GM10266 (cell line): ENCODE measurements at regions not wholly inside any gene's neighbourhood (a gene's known extent, or its start where the extent isn't known, plus 50 kb on each side); places are given as distances from the start of the nearest gene placed in this dataset.

Experiments
- DNase-seq: peaks from one replicate; pipeline ENCODE4 v3.0.0; 2012; ENCODE audit errors: extremely low spot score
- TF ChIP-seq, protein P1 (sequence below): IDR thresholded peaks from 2 replicates; pipeline ENCODE4 v1.5.1; 2012; ENCODE audit warnings: mild to moderate bottlenecking, low read depth; ENCODE audit not compliant: control insufficient read depth, insufficient read depth; ENCODE audit errors: missing control alignments

DNA sequence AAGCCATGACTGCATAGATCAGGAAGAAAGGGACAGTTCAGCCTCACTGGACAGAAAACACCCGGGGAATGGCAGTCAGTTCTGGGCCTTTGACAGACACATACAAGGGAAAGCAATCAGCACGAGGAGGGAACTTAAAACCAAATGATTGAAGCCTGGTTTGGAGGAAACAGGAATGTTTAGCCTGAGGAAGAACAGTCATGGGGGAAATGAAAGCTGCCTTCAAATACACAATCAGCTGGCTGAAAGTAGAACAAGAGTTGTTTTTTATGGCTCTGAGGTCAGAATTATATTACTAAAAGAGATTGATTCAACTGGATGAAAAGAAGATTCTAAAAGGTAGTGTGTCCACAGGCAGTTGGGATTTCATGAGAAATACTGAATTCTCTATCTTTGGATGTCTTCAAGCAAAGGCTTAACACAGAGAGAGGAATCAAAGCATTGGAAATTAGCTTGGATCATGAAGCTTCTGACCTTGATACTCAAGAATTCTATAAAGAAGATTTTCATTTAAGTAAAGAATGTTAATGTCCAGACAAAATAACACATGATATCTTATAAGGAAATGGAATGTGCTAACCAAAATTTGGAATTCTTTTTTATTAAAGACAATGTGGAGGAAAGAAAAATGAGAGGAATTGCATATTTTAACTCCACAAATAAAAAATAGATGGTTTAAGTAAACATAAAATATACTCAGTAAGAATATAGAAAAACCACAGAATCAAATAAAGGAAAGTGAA is 216.6 kb downstream of the IBTK start:
- TF ChIP-seq, protein P1, sequence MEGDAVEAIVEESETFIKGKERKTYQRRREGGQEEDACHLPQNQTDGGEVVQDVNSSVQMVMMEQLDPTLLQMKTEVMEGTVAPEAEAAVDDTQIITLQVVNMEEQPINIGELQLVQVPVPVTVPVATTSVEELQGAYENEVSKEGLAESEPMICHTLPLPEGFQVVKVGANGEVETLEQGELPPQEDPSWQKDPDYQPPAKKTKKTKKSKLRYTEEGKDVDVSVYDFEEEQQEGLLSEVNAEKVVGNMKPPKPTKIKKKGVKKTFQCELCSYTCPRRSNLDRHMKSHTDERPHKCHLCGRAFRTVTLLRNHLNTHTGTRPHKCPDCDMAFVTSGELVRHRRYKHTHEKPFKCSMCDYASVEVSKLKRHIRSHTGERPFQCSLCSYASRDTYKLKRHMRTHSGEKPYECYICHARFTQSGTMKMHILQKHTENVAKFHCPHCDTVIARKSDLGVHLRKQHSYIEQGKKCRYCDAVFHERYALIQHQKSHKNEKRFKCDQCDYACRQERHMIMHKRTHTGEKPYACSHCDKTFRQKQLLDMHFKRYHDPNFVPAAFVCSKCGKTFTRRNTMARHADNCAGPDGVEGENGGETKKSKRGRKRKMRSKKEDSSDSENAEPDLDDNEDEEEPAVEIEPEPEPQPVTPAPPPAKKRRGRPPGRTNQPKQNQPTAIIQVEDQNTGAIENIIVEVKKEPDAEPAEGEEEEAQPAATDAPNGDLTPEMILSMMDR, result no peak
- no peak for DNase-seq

DNA sequence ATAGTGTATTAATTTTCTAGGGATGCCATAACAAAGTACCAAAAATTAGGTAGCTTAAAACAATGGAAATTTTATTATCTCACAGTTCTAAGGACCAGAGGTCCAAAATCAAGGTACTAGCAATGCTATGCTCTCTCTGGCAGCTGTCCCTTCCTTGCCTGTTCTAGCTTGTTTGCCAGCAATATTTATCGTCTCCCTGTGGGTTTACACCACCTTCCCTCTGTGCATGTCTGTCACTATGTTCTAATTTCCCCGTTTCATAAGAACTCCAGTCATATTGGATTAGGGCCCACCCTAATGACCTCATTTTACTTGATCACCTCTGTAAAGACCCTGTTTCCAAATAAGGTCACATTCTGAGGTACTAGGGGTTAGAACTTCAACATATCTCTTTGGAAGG is 217.2 kb downstream of the IBTK start:
- TF ChIP-seq, protein P1, result no peak

DNA sequence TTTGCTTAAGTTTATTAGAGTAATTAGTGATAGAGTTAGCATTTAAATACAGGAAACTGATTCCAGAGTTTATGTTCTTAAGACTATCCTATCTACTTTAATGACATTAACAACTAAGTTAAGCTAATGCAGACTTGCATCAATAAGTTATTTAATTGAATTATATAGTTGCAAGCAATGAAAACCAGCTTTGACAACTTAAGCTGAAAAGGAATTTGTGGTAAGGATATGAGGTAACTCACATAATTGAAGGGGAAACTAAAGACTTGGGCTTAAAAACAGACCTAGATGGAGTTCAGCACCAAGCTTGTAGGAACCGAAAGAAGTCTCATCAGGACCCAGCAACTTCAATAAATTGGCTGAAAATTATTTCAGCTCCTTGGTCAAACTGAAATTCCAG is 222.3 kb downstream of the IBTK start:
- no peak for DNase-seq
- TF ChIP-seq, protein P1, result no peak

More for the DNA sequence above, 217.2 kb downstream of the IBTK start:
- DNase-seq, result no peak

DNA sequence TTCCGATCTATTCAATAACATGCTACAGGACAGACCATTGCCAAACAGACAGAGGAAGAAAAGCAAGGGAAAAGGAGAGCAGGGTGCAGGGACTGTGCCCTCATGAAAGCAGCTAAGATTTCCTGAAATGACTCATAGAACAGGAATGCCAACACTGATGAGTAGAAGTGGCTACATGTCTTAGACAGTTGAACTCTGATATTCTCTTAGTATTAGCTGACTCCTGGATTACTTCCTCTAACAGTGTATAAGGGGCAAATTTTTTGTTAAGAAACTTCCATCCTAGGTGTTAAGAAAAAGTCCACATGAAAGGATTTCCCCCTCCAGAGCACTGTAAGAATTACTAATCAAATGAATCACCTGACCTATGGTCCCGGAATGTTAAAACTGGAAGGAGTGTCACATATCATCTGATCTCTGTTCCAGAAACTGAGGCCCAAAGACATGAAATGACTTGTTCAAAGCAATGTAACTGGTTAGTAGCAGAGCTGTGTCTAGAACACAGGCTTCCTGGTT is 224.9 kb downstream of the IBTK start:
- no peak for DNase-seq
- TF ChIP-seq, protein P1, result no peak

DNA sequence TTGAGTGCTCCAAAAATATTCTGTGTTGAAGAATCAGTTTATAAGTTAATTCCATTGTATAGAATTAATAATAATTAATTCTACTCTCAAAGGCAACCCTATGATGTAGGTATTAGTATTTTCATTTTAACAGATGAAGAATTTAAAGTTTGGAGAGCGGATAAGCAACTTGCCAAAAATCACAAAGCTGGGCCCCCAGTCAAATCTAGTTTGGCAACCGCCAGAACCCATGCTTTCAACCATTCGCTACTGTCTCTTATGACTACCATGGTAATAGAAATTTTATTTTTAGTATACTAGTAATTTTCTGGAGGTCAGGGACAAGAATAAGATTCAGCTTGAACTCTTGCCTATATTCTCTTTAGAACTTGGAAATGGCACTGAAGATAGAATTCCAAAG is 229.8 kb downstream of the IBTK start:
- TF ChIP-seq, protein P1, result no peak
- no peak for DNase-seq

DNA sequence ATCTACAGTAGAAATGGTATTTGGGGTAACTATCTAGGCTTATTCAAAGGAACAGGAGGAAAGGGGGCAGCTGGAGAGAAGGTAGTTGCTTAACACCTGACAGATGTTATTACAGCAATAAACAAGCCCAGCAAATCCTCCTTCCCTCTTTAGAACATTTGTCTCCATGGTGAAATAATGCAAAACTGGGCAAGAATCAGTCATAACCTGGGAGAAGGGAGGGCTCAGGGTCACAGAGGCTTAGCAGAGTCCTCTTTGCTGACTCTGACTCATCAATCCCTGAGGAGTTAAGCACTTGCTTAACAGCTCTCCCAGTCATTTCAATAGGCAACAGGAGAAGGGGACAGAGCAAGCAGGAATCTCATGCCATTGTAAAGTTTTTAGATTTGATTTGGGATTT is 230.3 kb downstream of the IBTK start:
- TF ChIP-seq, protein P1, result no peak
- no peak for DNase-seq

DNA sequence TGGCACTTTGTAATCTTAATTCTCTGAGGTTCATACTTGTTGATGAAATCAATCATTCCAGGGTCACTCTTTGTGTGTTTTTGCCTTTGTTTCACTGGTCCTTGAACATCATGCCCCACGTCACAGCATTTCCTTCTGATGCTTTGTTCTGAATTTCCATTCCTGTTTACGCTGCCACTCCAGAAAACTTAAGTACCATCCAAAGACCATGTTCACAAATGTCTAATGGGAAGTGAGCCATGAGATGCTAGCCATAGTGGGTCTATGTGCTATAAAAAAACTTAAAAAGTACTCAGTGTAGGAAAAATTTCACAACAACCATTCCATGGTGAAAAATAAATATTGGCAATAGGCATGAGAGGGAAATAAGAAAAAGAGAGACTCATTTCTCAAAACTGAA is 232.0 kb downstream of the IBTK start:
- TF ChIP-seq, protein P1, result no peak
- DNase-seq, result no peak
